A673 (cell line): ENCODE measurements at regions not wholly inside any gene's neighbourhood (a gene's known extent, or its start where the extent isn't known, plus 50 kb on each side); places are given as distances from the start of the nearest gene placed in this dataset.

Experiments
- BruUV-seq: library from RNA; stranded (reverse); fragments of 400-500 nt; replicated peaks from 2 replicates; lab custom pipeline; 2021; lab: Mats Ljungman, UMichigan
- CTCF ChIA-PET: fragments of 300-600 bp; sonication (Branson Sonifier 250); formaldehyde crosslinking; loops from one replicate; lab custom pipeline; 2022; ENCODE audit warnings: antibody characterized with exemption; lab: Charles Lee
- POLR2A ChIA-PET: fragments of 300-600 bp; sonication (Branson Sonifier 250); formaldehyde crosslinking; loops from one replicate; lab custom pipeline; 2022; ENCODE audit warnings: antibody characterized with exemption; ENCODE audit not compliant: low non-redundant PET; lab: Charles Lee
- DNase-seq: peaks from one replicate; pipeline ENCODE4 v3.0.0-alpha.2; 2015; ENCODE audit warnings: low spot score
- H3K27ac ChIP-seq: fragments of 200-600 bp; sonication (generic); 2 replicates; pipeline ENCODE4 v1.5.1; 2016; ENCODE audit warnings: mixed run types, low read depth, mild to moderate bottlenecking, mixed read lengths, antibody characterized with exemption, low read length; ENCODE audit not compliant: poor library complexity, severe bottlenecking
- H3K27me3 ChIP-seq: fragments of 200-600 bp; sonication (generic); replicated peaks from 2 replicates; pipeline ENCODE4 v1.6.1; 2017; ENCODE audit warnings: mixed run types, low read depth, mild to moderate bottlenecking, mixed read lengths, antibody characterized with exemption, low read length; ENCODE audit not compliant: insufficient read depth, poor library complexity
- H3K36me3 ChIP-seq: fragments of 200-600 bp; sonication (generic); 2 replicates; pipeline ENCODE4 v1.6.1; 2016; ENCODE audit warnings: mixed run types, mild to moderate bottlenecking, mixed read lengths, antibody characterized with exemption, low read length; ENCODE audit not compliant: insufficient read depth, poor library complexity, severe bottlenecking
- H3K4me1 ChIP-seq: fragments of 200-600 bp; sonication (generic); 2 replicates; pipeline ENCODE4 v1.6.1; 2017; ENCODE audit warnings: mixed run types, mild to moderate bottlenecking, mixed read lengths, antibody characterized with exemption, low read length; ENCODE audit not compliant: insufficient read depth, poor library complexity, severe bottlenecking
- H3K4me3 ChIP-seq: fragments of 200-600 bp; sonication (generic); 2 replicates; pipeline ENCODE4 v1.5.1; 2016; ENCODE audit warnings: low read depth, mixed run types, mild to moderate bottlenecking, mixed read lengths, low read length; ENCODE audit not compliant: poor library complexity, severe bottlenecking
- H3K9me3 ChIP-seq: fragments of 200-600 bp; sonication (generic); 2 replicates; pipeline ENCODE4 v1.6.1; 2016; ENCODE audit warnings: mixed run types, low read depth, mild to moderate bottlenecking, mixed read lengths, antibody characterized with exemption, low read length; ENCODE audit not compliant: poor library complexity, severe bottlenecking
- CTCF ChIP-seq: fragments of 300-800, 200-600 bp; sonication (generic); conservative IDR thresholded peaks from 2 replicates; pipeline ENCODE4 v1.5.1; 2017; ENCODE audit warnings: low read depth, mild to moderate bottlenecking, antibody characterized with exemption, low read length, moderate library complexity, mixed read lengths
- EZH2 ChIP-seq: fragments of 200-600 bp; sonication (generic); IDR thresholded peaks from 2 replicates; pipeline ENCODE4 v1.6.1; 2017; ENCODE audit warnings: borderline replicate concordance, low read depth, mild to moderate bottlenecking, mixed read lengths, antibody characterized with exemption, low read length; ENCODE audit not compliant: poor library complexity, severe bottlenecking
- intact Hi-C: fragments of 100-400 bp; cut with micrococcal nuclease; formaldehyde crosslinking; loops from one replicate; pipeline ENCODE4 v1.10.0; 2022; ENCODE audit not compliant: unreplicated experiment

- no peaks in the 10 kb centered on the region for H3K4me1 ChIP-seq
- no TSS peak for BruUV-seq
- TF ChIP-seq CTCF: no peak
- no peak for TF ChIP-seq EZH2
- DNase-seq: no peak
- intact Hi-C loops: no loop called here
- no peaks in the 10 kb centered on the region for H3K27me3 ChIP-seq
- no peaks in the 10 kb centered on the region for H3K9me3 ChIP-seq
- CTCF ChIA-PET: no interaction called here
- H3K4me3 ChIP-seq: no peak overlapping the region
- POLR2A ChIA-PET: no interaction called here
- no peak overlapping the region for H3K27ac ChIP-seq
- no peaks in the 10 kb centered on the region for H3K36me3 ChIP-seq
Measured at GRCh38 chr6:85261271-85261670, 188.6 kb upstream of the NT5E start.

GRCh38 chr6:85255661-85256060 is 194.2 kb upstream of the NT5E start:
- no peak overlapping the region for H3K4me3 ChIP-seq
- no peaks in the 10 kb centered on the region for H3K9me3 ChIP-seq
- ChIA-PET CTCF (no interaction called here), POLR2A (no interaction called here)
- H3K36me3 ChIP-seq: no peaks in the 10 kb centered on the region
- H3K27me3 ChIP-seq: no peaks in the 10 kb centered on the region
- intact Hi-C loops: no loop called here
- BruUV-seq: no TSS peak
- TF ChIP-seq EZH2 (no peak), CTCF (no peak)
- no peak overlapping the region for H3K27ac ChIP-seq
- DNase-seq: no peak
- no peaks in the 10 kb centered on the region for H3K4me1 ChIP-seq

- no peaks in the 10 kb centered on the region for H3K36me3 ChIP-seq
- ChIA-PET POLR2A (no interaction called here), CTCF (no interaction called here)
- H3K27ac ChIP-seq: no peak overlapping the region
- DNase-seq: no peak
- intact Hi-C loops: no loop called here
- TF ChIP-seq CTCF (no peak), EZH2 (no peak)
- no peak overlapping the region for H3K4me3 ChIP-seq
- H3K27me3 ChIP-seq: no peaks in the 10 kb centered on the region
- no TSS peak for BruUV-seq
- H3K4me1 ChIP-seq: no peaks in the 10 kb centered on the region
- H3K9me3 ChIP-seq: no peaks in the 10 kb centered on the region
Measured at GRCh38 chr6:85252552-85252951, 197.3 kb upstream of the NT5E start.
